ENCODE measurements at regions not wholly inside any gene's neighbourhood (a gene's known extent, or its start where the extent isn't known, plus 50 kb on each side); places are given as distances from the start of the nearest gene placed in this dataset.

- TF ChIP-seq ZHX1 (conservative IDR thresholded peaks at IDR 0.05; ENCODE audit: low read length) (no peak), IRF1 (CRISPR knock-in tag; IDR thresholded peaks at IDR 0.05; ENCODE audit: borderline replicate concordance) (no peak), GTF2B (IDR thresholded peaks at IDR 0.05; ENCODE audit: extremely low read depth, insufficient read length) (no peak), SFPQ (IDR thresholded peaks at IDR 0.05; ENCODE audit: low read depth, low read length) (no peak), IFI16 (CRISPR knock-in tag; IDR thresholded peaks at IDR 0.05) (no peak), ZMIZ1 (IDR thresholded peaks at IDR 0.05; ENCODE audit: low read depth in 2 of 2, low read length in 2 of 2) (no peak), ILF3 (IDR thresholded peaks at IDR 0.05; ENCODE audit: borderline replicate concordance) (no peak), ARNT (IDR thresholded peaks at IDR 0.05) (no peak), TFAM (CRISPR knock-in tag; conservative IDR thresholded peaks at IDR 0.05) (no peak)
Observed at GRCh38 chr13:68675209-68675608, 1432.4 kb upstream of the ATXN8OS start (continued).

All from K562 (cell line).